ENCODE measurements at regions not wholly inside any gene's neighbourhood (a gene's known extent, or its start where the extent isn't known, plus 50 kb on each side); places are given as distances from the start of the nearest gene placed in this dataset.

DNA sequence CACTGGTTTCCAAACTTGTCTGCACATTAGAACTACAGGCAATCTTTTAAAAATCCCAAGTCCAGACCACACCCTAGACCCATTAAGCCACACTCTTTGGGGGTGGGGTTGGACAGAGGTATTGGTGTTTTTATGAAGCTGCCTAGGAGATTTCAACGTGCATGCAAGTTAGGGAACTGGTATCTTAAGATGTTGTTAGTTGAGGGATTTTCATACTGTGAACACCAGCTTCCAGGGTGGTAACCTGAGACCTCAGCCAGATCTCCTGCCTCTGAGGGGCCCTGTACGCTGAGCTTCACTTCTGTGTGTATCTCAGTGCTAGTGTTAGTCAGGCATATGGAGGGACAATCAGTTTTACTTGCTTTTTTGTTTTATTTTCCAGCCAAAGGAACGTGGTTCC lies 138.0 kb downstream of the UTRN start:
- TF ChIP-seq EZH2 (IDR thresholded peaks at IDR 0.05) (no peak), POLR2AphosphoS5 (IDR thresholded peaks at IDR 0.05; ENCODE audit: borderline replicate concordance, low read depth, low read length) (no peak), FOXP2 (optimal IDR thresholded peaks at IDR 0.05; ENCODE audit: control extremely low read depth, extremely low read length, insufficient read depth) (no peak)

Data from SK-N-MC (cell line).